H9 (cell line): ENCODE measurements at regions not wholly inside any gene's neighbourhood (a gene's known extent, or its start where the extent isn't known, plus 50 kb on each side); places are given as distances from the start of the nearest gene placed in this dataset.
A peak's percentile ranks its signal among the peaks of the same experiment; 100 is the strongest.

Source experiments
- DNase-seq: peaks from one replicate; pipeline ENCODE4 v3.0.0-alpha.2; 2017
- H2AFZ ChIP-seq: one replicate; pipeline ENCODE4 v1.6.1; 2013; ENCODE audit warnings: mild to moderate bottlenecking, low read length, control low read depth, moderate library complexity
- H2AK5ac ChIP-seq: 2 replicates; pipeline ENCODE4 v1.6.1; 2013; ENCODE audit warnings: low read length, control low read depth, mixed read lengths; ENCODE audit not compliant: insufficient read length
- H2BK120ac ChIP-seq: one replicate; pipeline ENCODE4 v1.6.1; 2013; ENCODE audit warnings: low read depth, mild to moderate bottlenecking, low read length, control low read depth, inconsistent platforms; ENCODE audit not compliant: poor library complexity, severe bottlenecking
- H2BK12ac ChIP-seq: 2 replicates; pipeline ENCODE4 v1.6.1; 2013; ENCODE audit warnings: low read length, control low read depth, mixed read lengths, low read depth; ENCODE audit not compliant: insufficient read length
- H2BK15ac ChIP-seq: 2 replicates; pipeline ENCODE4 v1.6.1; 2013; ENCODE audit warnings: low read depth, low read length, control low read depth
- H2BK20ac ChIP-seq: one replicate; pipeline ENCODE4 v1.6.1; 2013; ENCODE audit warnings: low read depth, mild to moderate bottlenecking, low read length, control low read depth, inconsistent platforms; ENCODE audit not compliant: poor library complexity, severe bottlenecking
- H2BK5ac ChIP-seq: 2 replicates; pipeline ENCODE4 v1.6.1; 2013; ENCODE audit warnings: low read length, control low read depth, mixed read lengths; ENCODE audit not compliant: insufficient read length
- H3K14ac ChIP-seq: 2 replicates; pipeline ENCODE4 v1.6.1; 2013; ENCODE audit warnings: low read length, control low read depth; ENCODE audit not compliant: insufficient read depth
- H3K18ac ChIP-seq: 2 replicates; pipeline ENCODE4 v1.6.1; 2013; ENCODE audit warnings: low read depth, mild to moderate bottlenecking, mixed read lengths, low read length, control low read depth; ENCODE audit not compliant: insufficient read length
- H3K23ac ChIP-seq: 2 replicates; pipeline ENCODE4 v1.6.1; 2013; ENCODE audit warnings: low read length, control low read depth, mixed read lengths, low read depth; ENCODE audit not compliant: insufficient read length
- H3K23me2 ChIP-seq: 2 replicates; pipeline ENCODE4 v1.6.1; 2013; ENCODE audit warnings: low read depth, mild to moderate bottlenecking, mixed read lengths, low read length, control low read depth; ENCODE audit not compliant: insufficient read length, poor library complexity, severe bottlenecking
- H3K27ac ChIP-seq: 2 replicates; pipeline ENCODE4 v1.5.1; 2013; ENCODE audit warnings: low read length, control low read depth, mixed read lengths, low read depth; ENCODE audit not compliant: insufficient read length
- H3K27me3 ChIP-seq: 2 replicates; pipeline ENCODE4 v1.6.1; 2013; ENCODE audit warnings: low read length, control low read depth, inconsistent platforms; ENCODE audit not compliant: insufficient read depth
- H3K4ac ChIP-seq: 2 replicates; pipeline ENCODE4 v1.6.1; 2013; ENCODE audit warnings: low read depth, mild to moderate bottlenecking, control low read depth, inconsistent platforms, low read length, moderate library complexity
- H3K4me1 ChIP-seq: 2 replicates; pipeline ENCODE4 v1.6.1; 2013; ENCODE audit warnings: low read length, control low read depth, inconsistent platforms; ENCODE audit not compliant: insufficient read depth
- H3K4me2 ChIP-seq: 2 replicates; pipeline ENCODE4 v1.6.1; 2013; ENCODE audit warnings: low read length, control low read depth, mixed read lengths; ENCODE audit not compliant: insufficient read length, insufficient read depth
- H3K56ac ChIP-seq: 2 replicates; pipeline ENCODE4 v1.6.1; 2013; ENCODE audit warnings: low read depth, mild to moderate bottlenecking, mixed read lengths, low read length, control low read depth; ENCODE audit not compliant: insufficient read length
- H3K79me1 ChIP-seq: 2 replicates; pipeline ENCODE4 v1.6.1; 2013; ENCODE audit warnings: low read depth, mild to moderate bottlenecking, moderate library complexity, low read length, control low read depth, inconsistent platforms; ENCODE audit not compliant: insufficient read depth, poor library complexity, severe bottlenecking
- H3K79me2 ChIP-seq: 2 replicates; pipeline ENCODE4 v1.6.1; 2013; ENCODE audit warnings: low read length, control low read depth, inconsistent platforms; ENCODE audit not compliant: insufficient read depth
- H3K9ac ChIP-seq: 2 replicates; pipeline ENCODE4 v1.6.1; 2013; ENCODE audit warnings: low read length, control low read depth, mixed read lengths; ENCODE audit not compliant: insufficient read length; ENCODE audit errors: extremely low read depth
- H3K9me3 ChIP-seq: one replicate; pipeline ENCODE4 v1.6.1; 2013; ENCODE audit warnings: low read depth, low read length, inconsistent platforms; ENCODE audit not compliant: control insufficient read depth
- H3T11ph ChIP-seq: one replicate; pipeline ENCODE4 v1.6.1; 2013; ENCODE audit warnings: mild to moderate bottlenecking, low read length, control low read depth, inconsistent platforms
- H4K20me1 ChIP-seq: one replicate; pipeline ENCODE4 v1.6.1; 2013; ENCODE audit not compliant: control insufficient read depth, insufficient read length, insufficient read depth
- H4K5ac ChIP-seq: 2 replicates; pipeline ENCODE4 v1.6.1; 2013; ENCODE audit warnings: low read depth, mild to moderate bottlenecking, mixed read lengths, low read length, control low read depth; ENCODE audit not compliant: insufficient read length
- H4K8ac ChIP-seq: replicated peaks from 2 replicates; pipeline ENCODE4 v1.6.1; 2013; ENCODE audit warnings: low read length, control low read depth, mixed read lengths, low read depth; ENCODE audit not compliant: insufficient read length
- H4K91ac ChIP-seq: 2 replicates; pipeline ENCODE4 v1.6.1; 2013; ENCODE audit warnings: low read depth, mild to moderate bottlenecking, moderate library complexity, mixed read lengths, low read length, control low read depth; ENCODE audit not compliant: insufficient read length
- H3K27ac Mint-ChIP-seq, 3 experiments: 2 replicates in 2 of 3; 3 replicates in 1 of 3; pipeline ENCODE4 v1.8.0; 2020 to 2021; ENCODE audit warnings: mixed read lengths in 3 of 3, mild to moderate bottlenecking in 1 of 3, moderate library complexity in 1 of 3
- H3K27me3 Mint-ChIP-seq: 2 replicates; pipeline ENCODE4 v1.8.0; 2021; ENCODE audit warnings: low read depth, mild to moderate bottlenecking, moderate library complexity, mixed read lengths
- H3K36me3 Mint-ChIP-seq, 3 experiments: 2 replicates in 2 of 3; 3 replicates in 1 of 3; pipeline ENCODE4 v1.8.0; 2020 to 2021; ENCODE audit warnings: low read depth in 3 of 3, mixed read lengths in 3 of 3; ENCODE audit not compliant: insufficient read depth in 1 of 3
- H3K4me1 Mint-ChIP-seq, 2 experiments: 2 replicates each; pipeline ENCODE4 v1.8.0; 2020; ENCODE audit warnings: mixed read lengths in 2 of 2
- H3K4me3 Mint-ChIP-seq, 2 experiments: 2 replicates in 1 of 2; 3 replicates in 1 of 2; pipeline ENCODE4 v1.8.0; 2020 to 2021; ENCODE audit warnings: mild to moderate bottlenecking in 2 of 2, mixed read lengths in 2 of 2, moderate library complexity in 1 of 2
- H3K9me3 Mint-ChIP-seq, 2 experiments: 2 replicates in 1 of 2; 3 replicates in 1 of 2; pipeline ENCODE4 v1.8.0; 2020; ENCODE audit warnings: mild to moderate bottlenecking in 2 of 2, mixed read lengths in 2 of 2, moderate library complexity in 1 of 2
- WGBS: extraction: QIAGEN DNeasy Blood & Tissue Kit; methylation state at CpG from one replicate; pipeline ENCODE4 v1.1.7; 2013; ENCODE audit warnings: missing lambda C conversion rate, low lambda C conversion rate, mixed read lengths; ENCODE audit not compliant: insufficient read length; ENCODE audit errors: extremely low coverage; 5-methylcytosine and 5-hydroxymethylcytosine counted together
- TF ChIP-seq, protein P1 (sequence below): fragments of 200-600 bp; sonication (generic); conservative IDR thresholded peaks from 3 replicates; pipeline ENCODE4 v1.8.0; 2021; ENCODE audit warnings: antibody characterized with exemption, mild to moderate bottlenecking

- Histone ChIP-seq H2BK120ac (no peak overlapping the region), H3K79me2 (no peaks in the 10 kb centered on the region), H3K27me3 (no peaks in the 10 kb centered on the region), H3K4me1 (no peaks in the 10 kb centered on the region), H3K18ac (no peak overlapping the region), H2BK20ac (no peak overlapping the region), H3K4me2 (no peak overlapping the region), H3T11ph (no peak overlapping the region), H3K56ac (no peak overlapping the region), H3K79me1 (no peaks in the 10 kb centered on the region), H3K23ac (no peak overlapping the region), H2BK15ac (no peak overlapping the region), H2AFZ (no peak overlapping the region), H3K23me2 (no peaks in the 10 kb centered on the region), H3K14ac (no peak overlapping the region), H2BK5ac (no peak overlapping the region), H4K5ac (no peak overlapping the region), H3K27ac (no peak overlapping the region), H2AK5ac (no peak overlapping the region), H3K9me3 (peaks cover 10% of the 10 kb centered on the region), H3K9ac (no peak overlapping the region), H4K20me1 (no peaks in the 10 kb centered on the region), H2BK12ac (no peak overlapping the region), H4K91ac (no peak overlapping the region), H3K4ac (no peak overlapping the region), H4K8ac (no peak overlapping the region)
- no peak for DNase-seq
- Mint-ChIP-seq H3K9me3 (peaks cover 16 to 31% of the 10 kb centered on the region in 2 experiments; a peak in 4 of 5 replicates), H3K36me3 (peaks cover 2 to 20% (median 4%) of the 10 kb centered on the region in 3 experiments; a peak in 5 of 7 replicates), H3K4me1 (peaks cover 10 to 11% of the 10 kb centered on the region in 2 experiments), H3K27me3 (peaks cover 8% of the 10 kb centered on the region), H3K27ac (0 out of 7 replicates have a peak overlapping the region, but pooled peaks of 1 of the 3 experiments have one; percentile 3), H3K4me3 (no peak overlapping the region; a peak in 1 of 5 replicates)
- TF ChIP-seq, protein P1, sequence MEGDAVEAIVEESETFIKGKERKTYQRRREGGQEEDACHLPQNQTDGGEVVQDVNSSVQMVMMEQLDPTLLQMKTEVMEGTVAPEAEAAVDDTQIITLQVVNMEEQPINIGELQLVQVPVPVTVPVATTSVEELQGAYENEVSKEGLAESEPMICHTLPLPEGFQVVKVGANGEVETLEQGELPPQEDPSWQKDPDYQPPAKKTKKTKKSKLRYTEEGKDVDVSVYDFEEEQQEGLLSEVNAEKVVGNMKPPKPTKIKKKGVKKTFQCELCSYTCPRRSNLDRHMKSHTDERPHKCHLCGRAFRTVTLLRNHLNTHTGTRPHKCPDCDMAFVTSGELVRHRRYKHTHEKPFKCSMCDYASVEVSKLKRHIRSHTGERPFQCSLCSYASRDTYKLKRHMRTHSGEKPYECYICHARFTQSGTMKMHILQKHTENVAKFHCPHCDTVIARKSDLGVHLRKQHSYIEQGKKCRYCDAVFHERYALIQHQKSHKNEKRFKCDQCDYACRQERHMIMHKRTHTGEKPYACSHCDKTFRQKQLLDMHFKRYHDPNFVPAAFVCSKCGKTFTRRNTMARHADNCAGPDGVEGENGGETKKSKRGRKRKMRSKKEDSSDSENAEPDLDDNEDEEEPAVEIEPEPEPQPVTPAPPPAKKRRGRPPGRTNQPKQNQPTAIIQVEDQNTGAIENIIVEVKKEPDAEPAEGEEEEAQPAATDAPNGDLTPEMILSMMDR: no peak
- no CpG with 5 or more reads among the region's 6 CpGs for WGBS
Measured at GRCh38 chr14:98370352-98370751, 901.6 kb downstream of the BCL11B start.
